ENCODE measurements at regions not wholly inside any gene's neighbourhood (a gene's known extent, or its start where the extent isn't known, plus 50 kb on each side); places are given as distances from the start of the nearest gene placed in this dataset.

- no peak overlapping the region for H3K23ac ChIP-seq (ENCODE audit: insufficient read length)
- H4K20me1 ChIP-seq (replicated peaks in 1 of 2; ENCODE audit: control insufficient read depth in 1 of 2, insufficient read depth in 2 of 2, low read length in 2 of 2): no peaks in the 10 kb centered on the region
- H2BK15ac ChIP-seq (ENCODE audit: low read length): no peak overlapping the region
- peaks cover 0 to 5% (median 0%) of the 10 kb centered on the region in 4 experiments; a peak in 2 of 7 replicates for H3K27me3 ChIP-seq (replicated peaks in 1 of 4; ENCODE audit: control insufficient read depth in 3 of 4, extremely low read depth in 1 of 4, insufficient read depth in 3 of 4, low read length in 3 of 4)
- no peak overlapping the region for H2BK120ac ChIP-seq (replicated peaks; ENCODE audit: low read depth, low read length)
- no peak overlapping the region for H4K5ac ChIP-seq (ENCODE audit: insufficient read length, low read depth, low read length)
- H3K27ac ChIP-seq (ENCODE audit: low read depth, low read length): no peak overlapping the region
- H3K56ac ChIP-seq (replicated peaks; ENCODE audit: insufficient read length, low read depth, low read length): no peak overlapping the region
- peak overlapping the region; percentile 20 for H4K91ac ChIP-seq (replicated peaks; ENCODE audit: insufficient read length, low read length)
- no peak overlapping the region for H3K4ac ChIP-seq (replicated peaks; ENCODE audit: insufficient read length, low read depth, low read length)
- H3K4me3 ChIP-seq (ENCODE audit: extremely low read depth in 1 of 4, insufficient read depth in 2 of 4, low read depth in 3 of 4, low read length in 4 of 4): no peak overlapping the region; a peak in 1 of 8 replicates
- H3K79me2 ChIP-seq (ENCODE audit: control insufficient read depth in 1 of 2, insufficient read depth in 2 of 2, low read length in 2 of 2): no peaks in the 10 kb centered on the region
- FAIRE-seq: no peak
- no peaks in the 10 kb centered on the region for H3K23me2 ChIP-seq (ENCODE audit: low read depth, low read length)
- no peak overlapping the region for H2BK20ac ChIP-seq (ENCODE audit: low read length)
- no peak overlapping the region for H3K9ac ChIP-seq (replicated peaks in 1 of 4; ENCODE audit: extremely low read depth in 1 of 4, low read depth in 3 of 4, low read length in 3 of 4)
- no peaks in the 10 kb centered on the region for H3K79me1 ChIP-seq (ENCODE audit: low read depth, low read length)
- peaks cover 0 to 9% (median 3%) of the 10 kb centered on the region in 4 experiments; a peak in 5 of 7 replicates for H3K4me1 ChIP-seq (replicated peaks in 1 of 4; ENCODE audit: control insufficient read depth in 3 of 4, insufficient read depth in 4 of 4, low read length in 3 of 4)
- peak in 1 of 2 experiments; percentile 50 for DNase-seq (ENCODE audit: low read depth in 1 of 2, low spot score in 2 of 2)
- WGBS, 2 experiments (ENCODE audit: extremely low coverage in 1 of 2, insufficient coverage in 1 of 2, insufficient read length in 1 of 2, insufficient replicate concordance in 2 of 2, low coverage in 1 of 2, low lambda C conversion rate in 2 of 2, missing lambda C conversion rate in 1 of 2): 57% methylated on average over 13 of the region's 14 CpGs; no CpG with 5 or more reads in 1 of the 2 experiments
- H2AFZ ChIP-seq (ENCODE audit: low read length): peak overlapping the region; percentile 79; the same call in 1 of the 2 replicates
- 0 out of 2 replicates have a peak overlapping the region, but pooled peaks have one; percentile 19 for H2BK5ac ChIP-seq (ENCODE audit: low read depth, low read length)
- H3K18ac ChIP-seq (ENCODE audit: extremely low read depth, low read length): peak overlapping the region; percentile 78
- POLR2A ChIA-PET (ENCODE audit: partially characterized antibody): interaction anchor here (0.5 to 1.3 kb wide), 2 partner anchors 22 to 52 kb away, joined by 3 read pairs; no protein-coding TSS in a partner anchor
- H2BK12ac ChIP-seq (ENCODE audit: low read depth, low read length): peak overlapping the region; percentile 69; the same call in 1 of the 2 replicates
- H3K9me3 ChIP-seq (ENCODE audit: insufficient read depth in 2 of 2, low read depth in 1 of 2, low read length in 1 of 2): no peaks in the 10 kb centered on the region
- no peak overlapping the region for H3K14ac ChIP-seq (ENCODE audit: insufficient read length)
- 0 out of 4 replicates have a peak overlapping the region, but pooled peaks of 1 of the 2 experiments have one; percentile 20 for H3K4me2 ChIP-seq (ENCODE audit: insufficient read depth in 1 of 2, low read depth in 2 of 2, low read length in 2 of 2)
- CTCF ChIA-PET (ENCODE audit: partially characterized antibody): interaction anchor here (1.0 to 3.1 kb wide), 6 partner anchors 16 to 247 kb away, joined by 3 to 16 read pairs (median 4); no protein-coding TSS in a partner anchor
- no peak overlapping the region for H2AK5ac ChIP-seq (ENCODE audit: low read depth, low read length)
- no peaks in the 10 kb centered on the region for H3K36me3 ChIP-seq (ENCODE audit: control insufficient read depth in 2 of 4, insufficient read depth in 4 of 4, low read length in 3 of 4)
- peak overlapping the region; percentile 9; the same call in 1 of the 2 replicates for H4K8ac ChIP-seq (ENCODE audit: extremely low read depth, insufficient read depth, low read length)
- TF ChIP-seq ATF3 (IDR thresholded peaks at IDR 0.05; ENCODE audit: insufficient read depth, low read depth, low read length) (no peak), TAF7 (optimal IDR thresholded peaks at IDR 0.05; ENCODE audit: borderline replicate concordance, low read depth, low read length) (no peak), SUZ12 (IDR thresholded peaks at IDR 0.05; ENCODE audit: low read length) (no peak), SP4 (IDR thresholded peaks at IDR 0.05; ENCODE audit: low read length) (no peak), GTF2F1 (IDR thresholded peaks at IDR 0.05; ENCODE audit: borderline replicate concordance, low read depth, low read length) (no peak), SAP30 (IDR thresholded peaks at IDR 0.05; ENCODE audit: insufficient read depth, insufficient replicate concordance, low read length) (no peak), SIX5 (IDR thresholded peaks at IDR 0.05; ENCODE audit: low read depth, low read length) (no peak), ATF2 (IDR thresholded peaks at IDR 0.05; ENCODE audit: low read length) (no peak), HDAC2 (IDR thresholded peaks at IDR 0.05; ENCODE audit: borderline replicate concordance in 1 of 2, low read depth in 2 of 2, low read length in 2 of 2) (no peak), POLR2A (IDR thresholded peaks at IDR 0.05; ENCODE audit: control extremely low read depth in 1 of 2, low read depth in 2 of 2, low read length in 2 of 2) (no peak)
Observed at GRCh38 chr22:19663821-19664355, 50.4 kb upstream of the SEPTIN5 start.

All from H1 (cell line).